LNCAP (cell line): ENCODE measurements at regions not wholly inside any gene's neighbourhood (a gene's known extent, or its start where the extent isn't known, plus 50 kb on each side); places are given as distances from the start of the nearest gene placed in this dataset.

ENCODE experiments used
- CTCF ChIP-seq: fragments of 450-650 bp; IDR thresholded peaks from 2 replicates; pipeline ENCODE4 v1.5.1; 2017; ENCODE audit warnings: mild to moderate bottlenecking

- TF ChIP-seq CTCF = no peak
These were observed 142.6 kb upstream of the CRHR1 start for GRCh38 chr17:45641541-45641940.

- TF ChIP-seq CTCF = no peak
These were observed 140.5 kb upstream of the CRHR1 start for GRCh38 chr17:45643591-45643990.

GRCh38 chr17:45645330-45645729 is 138.8 kb upstream of the CRHR1 start:
- no peak for TF ChIP-seq CTCF

- TF ChIP-seq CTCF = no peak
These were observed 137.7 kb upstream of the CRHR1 start for GRCh38 chr17:45646288-45646988.

- no peak for TF ChIP-seq CTCF
These were observed 135.5 kb upstream of the CRHR1 start for GRCh38 chr17:45648642-45649041.

GRCh38 chr17:45649796-45650195 is 134.3 kb upstream of the CRHR1 start:
- TF ChIP-seq CTCF = no peak

- TF ChIP-seq CTCF = no peak
These were observed 133.6 kb upstream of the CRHR1 start for GRCh38 chr17:45650561-45650960.
